NCI-H1092 treated with DMSO at 0.1 percent for 48 hours (cell line): ENCODE measurements at regions not wholly inside any gene's neighbourhood (a gene's known extent, or its start where the extent isn't known, plus 50 kb on each side); places are given as distances from the start of the nearest gene placed in this dataset.

Experiments used
- DNase-seq: peaks from one replicate; lab custom pipeline; 2025; lab: John Stamatoyannopoulos, UW

GRCh38 chr15:37870711-37871110, 63.7 kb upstream of the TMCO5A start:
- no peak for DNase-seq

- DNase-seq: peak; percentile 84
Observed at GRCh38 chr15:37872661-37873060, 61.8 kb upstream of the TMCO5A start.

- no peak for DNase-seq
Observed at GRCh38 chr15:37873336-37873735, 61.1 kb upstream of the TMCO5A start.

GRCh38 chr15:37876900-37877299, 57.5 kb upstream of the TMCO5A start:
- DNase-seq: no peak

GRCh38 chr15:37877851-37878741, 56.3 kb upstream of the TMCO5A start:
- DNase-seq: no peak

GRCh38 chr15:37880009-37880834, 54.2 kb upstream of the TMCO5A start:
- peak; percentile 48 for DNase-seq

GRCh38 chr15:37880835-37881153, 53.6 kb upstream of the TMCO5A start:
- DNase-seq: no peak

GRCh38 chr15:37881237-37882013, 53.0 kb upstream of the TMCO5A start:
- DNase-seq: no peak

GRCh38 chr15:37882640-37883039, 51.8 kb upstream of the TMCO5A start:
- no peak for DNase-seq
